HG02970 (cell line): ENCODE measurements at regions not wholly inside any gene's neighbourhood (a gene's known extent, or its start where the extent isn't known, plus 50 kb on each side); places are given as distances from the start of the nearest gene placed in this dataset.

Source experiments
- ATAC-seq: cut with Tn5 transposase; IDR thresholded peaks from one replicate; pipeline ENCODE4 v1.9.1; 2021; ENCODE audit warnings: mild to moderate bottlenecking, moderate library complexity, moderate number of reproducible peaks; ENCODE audit not compliant: unreplicated experiment, low FRiP score

DNA sequence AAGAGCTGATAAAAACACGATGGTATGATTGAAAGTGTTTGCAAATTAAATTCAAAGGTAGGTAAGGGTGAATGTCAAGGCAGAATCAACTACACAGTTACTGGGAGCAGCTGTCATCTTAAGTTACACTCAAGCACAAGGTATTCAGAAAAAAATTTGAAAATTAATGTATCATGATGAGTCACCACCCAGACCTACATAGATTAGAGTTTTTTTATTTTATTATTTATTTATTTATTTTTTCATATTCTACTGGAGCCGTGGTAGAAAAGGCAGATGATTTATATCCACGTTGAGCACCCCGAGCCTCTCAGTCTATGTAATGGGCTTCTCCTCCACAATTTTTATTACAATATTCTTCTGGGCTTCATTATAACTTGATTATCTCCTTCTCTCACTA lies 728.9 kb upstream of the ARGLU1 start:
- ATAC-seq: no peak

- ATAC-seq: no peak
Measured at GRCh38 chr13:107295416-107296140, 727.6 kb upstream of the ARGLU1 start.

DNA sequence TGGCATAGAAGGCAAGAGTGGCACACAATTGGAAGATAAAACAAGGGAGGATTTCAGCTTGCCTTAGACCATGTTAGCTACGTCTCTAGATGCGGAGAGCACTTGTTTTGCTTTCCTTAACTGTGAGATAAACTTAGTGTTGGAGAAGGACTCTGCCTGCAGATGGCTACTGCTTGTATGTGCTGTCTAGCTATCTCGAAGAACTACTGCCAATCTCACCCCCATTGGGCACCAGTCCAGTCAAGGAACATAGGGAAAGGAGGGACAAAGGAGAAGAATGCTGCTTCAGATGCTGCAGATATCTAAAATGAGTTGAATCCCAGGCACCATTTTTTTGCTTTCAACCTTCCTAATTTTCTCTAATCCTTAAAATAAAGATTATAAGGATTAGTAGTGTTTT lies 726.0 kb upstream of the ARGLU1 start:
- ATAC-seq: no peak

DNA sequence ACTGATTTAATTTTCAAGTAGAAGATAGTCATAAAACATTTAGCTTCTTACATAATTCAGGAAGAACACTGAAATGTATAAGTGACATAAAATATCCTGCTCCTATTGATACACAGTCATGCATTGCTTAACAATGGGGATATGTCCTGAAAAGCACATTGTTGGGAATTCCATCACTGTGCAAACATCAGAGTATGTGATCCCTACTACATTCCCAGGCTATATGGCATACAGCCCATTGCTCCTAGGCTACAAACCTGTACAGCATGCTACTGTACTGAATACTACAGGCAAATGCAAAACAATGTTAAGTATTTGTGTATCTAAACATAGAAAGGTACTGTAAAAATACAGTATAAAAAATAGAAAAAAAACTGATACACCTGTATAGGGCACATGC lies 723.9 kb upstream of the ARGLU1 start:
- ATAC-seq: no peak

DNA sequence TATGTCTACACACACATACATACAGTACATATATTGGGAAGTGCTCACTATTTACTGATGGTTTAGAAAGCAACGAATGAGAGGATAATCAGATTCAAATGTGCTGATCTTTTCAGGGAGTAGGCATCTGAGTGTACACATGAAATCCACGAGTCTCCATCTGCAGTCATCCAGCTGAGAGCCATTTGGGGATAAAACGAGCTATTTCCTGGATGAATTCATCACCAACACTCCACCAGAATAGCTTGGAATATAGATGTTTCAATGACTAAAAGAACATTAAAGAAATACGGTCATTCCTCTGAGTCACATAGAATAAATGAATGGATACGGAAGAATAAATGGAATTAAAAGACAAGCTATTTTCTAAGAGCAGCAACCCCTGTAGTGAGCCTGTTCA lies 721.6 kb upstream of the ARGLU1 start:
- no peak for ATAC-seq

DNA sequence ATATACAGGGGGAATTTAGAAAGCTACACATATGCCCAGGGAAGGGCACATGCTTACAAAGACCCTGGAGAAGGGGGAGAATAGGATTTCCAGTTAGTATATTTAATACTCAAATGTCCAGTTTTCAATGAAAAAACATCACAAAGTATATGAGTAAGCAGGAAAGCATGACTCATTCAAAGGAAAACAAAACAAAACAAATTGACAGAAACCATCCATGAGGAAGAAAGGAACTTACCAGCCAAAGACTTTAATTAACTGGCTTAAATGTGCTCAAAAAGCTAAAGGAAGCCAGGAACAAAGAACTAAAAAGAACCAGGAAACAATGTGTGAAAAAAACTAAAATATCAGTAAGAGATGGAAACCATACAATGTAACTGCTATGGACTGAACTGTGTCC lies 716.2 kb upstream of the ARGLU1 start:
- ATAC-seq: no peak

DNA sequence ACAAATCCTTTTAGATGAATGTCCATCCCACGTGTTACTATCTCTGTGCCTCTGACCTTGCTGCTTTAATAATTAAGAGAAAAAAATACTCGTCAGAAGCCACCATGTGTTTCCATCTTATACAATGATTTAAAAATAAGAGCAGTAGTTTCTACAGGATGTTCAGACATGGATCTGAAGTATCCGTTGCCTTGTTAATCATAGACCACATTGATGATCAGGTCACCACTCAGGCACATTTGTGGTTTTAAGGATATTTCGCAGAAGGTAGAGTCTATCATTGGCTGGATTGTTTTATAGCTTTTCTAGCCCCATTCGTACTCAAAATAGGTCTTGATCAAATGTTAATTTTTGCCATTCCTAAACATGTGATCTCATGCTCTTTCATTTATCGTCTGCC lies 710.0 kb upstream of the ARGLU1 start:
- ATAC-seq: no peak

DNA sequence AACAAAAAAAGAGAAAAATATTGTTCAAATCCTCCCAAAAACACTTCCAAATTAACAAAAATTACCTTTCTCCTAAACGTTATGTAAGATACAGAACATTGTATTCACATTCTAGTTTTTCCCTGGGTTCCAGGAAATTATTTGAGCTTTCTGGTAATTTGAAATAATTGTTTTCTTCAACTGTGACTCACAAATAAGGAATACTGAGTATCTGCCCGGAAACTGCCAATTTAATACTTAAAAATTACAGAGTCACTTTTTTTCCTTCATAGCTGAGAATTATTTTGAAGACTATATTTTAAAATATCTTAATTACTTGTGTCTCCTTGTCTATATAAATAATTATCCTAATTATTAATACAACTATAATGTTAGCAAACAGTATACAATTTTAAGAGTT lies 709.0 kb upstream of the ARGLU1 start:
- no peak for ATAC-seq

DNA sequence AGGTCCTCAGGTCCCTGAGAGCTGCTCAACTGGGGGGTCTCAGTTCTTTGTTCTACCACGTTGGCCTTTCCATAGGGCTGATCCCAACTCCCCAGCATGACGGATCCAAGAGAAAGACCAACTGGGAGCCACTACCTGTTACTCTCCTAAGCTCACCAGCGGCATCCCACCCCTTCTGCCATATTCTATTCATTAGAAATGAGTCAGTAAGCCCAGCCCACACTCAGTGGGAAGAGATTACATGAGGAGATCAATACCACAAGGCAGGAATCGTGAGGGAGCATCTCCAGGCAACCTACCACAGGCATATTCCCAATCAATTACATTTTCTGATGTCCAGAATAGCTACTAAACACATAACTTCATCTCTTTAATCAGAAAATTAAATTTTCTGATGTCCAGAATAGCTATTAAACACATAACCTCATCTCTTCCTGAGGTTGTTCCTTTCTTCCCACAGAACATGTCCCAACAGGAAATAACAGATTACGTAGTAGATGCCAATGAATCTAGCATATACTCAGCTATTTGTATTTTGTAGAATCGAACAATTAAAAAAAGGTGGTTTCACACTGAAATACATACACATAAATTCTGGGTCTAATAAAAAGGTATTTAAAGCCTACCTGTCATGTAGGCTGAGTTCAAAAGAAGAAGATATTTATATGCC lies 708.1 kb upstream of the ARGLU1 start:
- no peak for ATAC-seq

DNA sequence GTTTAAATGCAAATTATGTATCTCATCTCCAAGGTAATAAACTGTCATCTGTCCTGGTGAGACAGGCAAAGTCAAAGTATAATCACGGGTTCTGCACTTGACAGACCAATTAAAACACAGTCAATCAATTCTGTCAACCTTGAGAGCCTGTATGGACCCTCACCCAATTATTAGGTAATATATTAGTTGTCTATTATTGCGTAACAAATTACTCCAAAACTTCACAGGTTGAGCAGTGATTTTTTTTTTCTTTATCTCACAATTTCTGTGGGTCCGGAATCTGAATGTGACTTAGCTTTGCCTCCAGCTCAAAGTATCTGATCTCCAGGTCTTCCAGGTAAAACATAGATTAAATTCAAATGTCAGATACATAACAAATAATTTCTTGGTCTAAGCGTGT lies 707.4 kb upstream of the ARGLU1 start:
- ATAC-seq: no peak

DNA sequence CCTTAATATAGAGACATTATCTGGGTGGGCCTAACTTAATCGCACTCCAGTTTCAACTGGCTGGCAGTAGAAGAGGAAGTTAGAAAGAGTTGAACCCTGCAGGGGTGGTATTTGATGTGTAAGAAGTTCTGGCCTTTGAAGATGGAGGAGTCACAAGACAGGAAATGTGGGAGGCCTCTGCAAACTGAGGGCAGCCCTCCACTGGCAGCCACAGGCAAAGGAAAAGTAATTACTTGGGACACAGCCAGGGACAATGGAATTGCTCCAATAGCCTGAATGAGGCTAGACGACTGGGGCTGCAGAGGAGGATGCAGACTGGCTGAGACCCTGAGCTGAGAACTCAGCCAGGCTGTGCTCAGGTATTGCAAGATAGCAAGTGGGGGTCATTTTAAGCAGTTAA lies 703.3 kb upstream of the ARGLU1 start:
- no peak for ATAC-seq

GRCh38 chr13:107266657-107267056 lies 698.7 kb upstream of the ARGLU1 start:
- ATAC-seq: no peak

GRCh38 chr13:107258599-107259187 lies 690.8 kb upstream of the ARGLU1 start:
- no peak for ATAC-seq

DNA sequence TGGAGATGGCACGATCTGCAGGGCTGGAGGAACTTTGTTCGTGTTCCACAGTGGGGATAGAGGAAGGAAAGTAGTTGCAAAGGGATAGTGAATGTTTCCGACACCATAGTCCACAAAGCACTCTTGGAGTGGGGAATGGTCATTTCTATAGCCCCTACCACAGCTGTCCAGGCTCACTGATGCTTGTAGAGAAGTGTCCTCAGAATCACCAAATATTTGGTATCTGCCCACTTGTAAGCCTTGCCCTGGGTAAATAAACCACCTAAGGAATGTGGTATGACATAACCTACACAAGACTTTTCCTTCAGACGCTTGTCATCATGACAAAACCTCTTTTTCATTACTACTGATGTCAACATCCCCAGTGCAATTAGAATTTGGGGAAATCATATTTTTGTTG lies 686.5 kb upstream of the ARGLU1 start:
- ATAC-seq: no peak

- no peak for ATAC-seq
Measured at GRCh38 chr13:107252428-107252827, 684.5 kb upstream of the ARGLU1 start.

DNA sequence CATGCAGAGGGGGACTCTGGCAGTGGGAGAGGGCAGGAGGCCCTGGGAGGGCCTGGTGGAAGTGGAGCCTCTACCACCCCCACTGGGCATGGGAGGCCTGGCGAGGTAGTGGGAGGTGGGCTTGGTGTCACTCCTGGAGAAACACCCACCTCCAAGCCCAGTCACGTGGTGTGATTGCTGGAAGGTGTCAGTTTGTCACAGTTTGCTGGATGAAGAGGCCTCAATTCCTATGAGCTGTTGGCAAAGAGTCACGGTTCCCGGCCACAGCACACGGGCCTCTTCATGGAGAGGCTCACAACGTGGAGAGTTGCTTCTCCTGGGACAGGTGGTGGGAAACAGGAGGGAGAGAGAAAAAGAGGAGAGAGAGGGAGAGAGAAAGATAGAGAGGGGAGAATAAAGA lies 684.1 kb upstream of the ARGLU1 start:
- ATAC-seq: no peak

GRCh38 chr13:107251341-107251740 lies 683.4 kb upstream of the ARGLU1 start:
- no peak for ATAC-seq

- ATAC-seq: no peak
Measured at GRCh38 chr13:107250628-107251027, 682.7 kb upstream of the ARGLU1 start.

GRCh38 chr13:107244241-107244640 lies 676.3 kb upstream of the ARGLU1 start:
- no peak for ATAC-seq

- no peak for ATAC-seq
Measured at GRCh38 chr13:107242138-107242537, 674.2 kb upstream of the ARGLU1 start.

DNA sequence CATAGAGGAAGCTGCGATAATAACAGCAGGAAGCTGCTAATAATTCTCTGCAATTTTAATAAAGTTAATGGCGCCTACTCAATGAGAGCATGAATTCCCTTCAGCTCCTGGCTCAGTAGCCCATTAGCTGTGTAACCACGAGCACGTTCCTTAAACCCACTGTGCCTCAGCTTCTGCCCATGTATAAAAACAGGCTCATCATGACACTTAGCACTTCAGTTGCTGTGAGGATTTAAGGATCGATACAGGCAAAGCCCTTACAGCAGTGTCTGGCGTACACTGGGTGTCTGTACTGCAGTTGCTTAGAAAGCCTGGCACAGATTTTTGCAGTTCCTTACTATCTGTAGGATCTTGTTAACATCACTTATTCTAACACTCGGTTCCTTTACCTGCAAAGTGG lies 673.4 kb upstream of the ARGLU1 start:
- no peak for ATAC-seq

- no peak for ATAC-seq
Measured at GRCh38 chr13:107239213-107239612, 671.3 kb upstream of the ARGLU1 start.
